Fibroblast of upper back skin (primary cell): ENCODE measurements at regions not wholly inside any gene's neighbourhood (a gene's known extent, or its start where the extent isn't known, plus 50 kb on each side); places are given as distances from the start of the nearest gene placed in this dataset.
A peak's percentile ranks its signal among the peaks of the same experiment; 100 is the strongest.

Experiments
- DNase-seq: peaks from one replicate; pipeline ENCODE4 v3.0.0-alpha.2; 2013

DNA sequence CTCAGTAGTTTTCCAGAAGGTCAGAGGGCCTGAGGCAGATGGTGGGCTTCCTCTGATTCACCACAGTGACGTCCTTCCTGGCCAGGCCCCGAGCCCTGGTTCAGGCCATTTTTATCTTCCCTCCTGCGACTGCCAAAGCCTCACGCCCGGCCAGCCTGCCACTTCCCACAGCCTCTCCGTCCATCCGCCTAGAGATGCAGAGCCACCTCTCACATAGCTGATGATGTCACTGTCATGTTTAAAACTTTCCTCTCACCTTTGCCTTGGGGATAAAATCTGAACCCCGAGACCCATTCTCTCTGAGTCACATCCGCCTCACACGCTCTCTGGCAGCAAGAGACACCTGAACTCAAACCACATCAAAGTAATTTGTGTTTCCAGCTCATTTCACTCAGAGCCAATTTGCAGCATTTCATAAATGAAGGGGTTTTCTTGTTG, 175.3 kb downstream of the QDPR start:
- no peak for DNase-seq

- DNase-seq = no peak
Observed at GRCh38 chr4:17336069-17336468, 175.8 kb downstream of the QDPR start.

GRCh38 chr4:17335371-17335770, 176.5 kb downstream of the QDPR start:
- no peak for DNase-seq

GRCh38 chr4:17332478-17332877, 179.4 kb downstream of the QDPR start:
- DNase-seq = no peak

- DNase-seq = no peak
Observed at GRCh38 chr4:17329046-17329445, 182.8 kb downstream of the QDPR start.

- DNase-seq = no peak
Observed at GRCh38 chr4:17328141-17328815, 183.6 kb downstream of the QDPR start.

- no peak for DNase-seq
Observed at GRCh38 chr4:17327591-17327990, 184.3 kb downstream of the QDPR start.

- DNase-seq = no peak
Observed at GRCh38 chr4:17326756-17327155, 185.1 kb downstream of the QDPR start.

DNA sequence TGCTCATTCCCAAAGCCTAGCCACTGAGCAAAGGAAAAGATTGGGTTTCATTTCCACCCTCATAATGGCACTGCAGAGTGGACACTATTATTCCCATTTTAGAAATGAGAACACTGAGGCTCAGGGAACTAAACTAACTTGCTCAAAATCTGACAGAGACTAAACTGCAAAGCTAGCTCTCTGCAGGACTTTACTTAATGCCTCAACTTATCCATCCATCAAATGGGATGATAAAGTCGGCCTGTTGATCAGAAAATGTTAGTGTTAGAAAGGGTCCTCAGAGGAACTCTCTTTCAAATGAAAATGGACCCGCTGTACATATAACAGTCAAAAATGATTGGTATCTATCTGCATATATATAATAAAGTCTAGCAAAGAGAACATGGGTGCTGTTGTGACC, 186.8 kb downstream of the QDPR start:
- DNase-seq = no peak

GRCh38 chr4:17324386-17324830, 187.5 kb downstream of the QDPR start:
- peak; percentile 68 for DNase-seq

DNA sequence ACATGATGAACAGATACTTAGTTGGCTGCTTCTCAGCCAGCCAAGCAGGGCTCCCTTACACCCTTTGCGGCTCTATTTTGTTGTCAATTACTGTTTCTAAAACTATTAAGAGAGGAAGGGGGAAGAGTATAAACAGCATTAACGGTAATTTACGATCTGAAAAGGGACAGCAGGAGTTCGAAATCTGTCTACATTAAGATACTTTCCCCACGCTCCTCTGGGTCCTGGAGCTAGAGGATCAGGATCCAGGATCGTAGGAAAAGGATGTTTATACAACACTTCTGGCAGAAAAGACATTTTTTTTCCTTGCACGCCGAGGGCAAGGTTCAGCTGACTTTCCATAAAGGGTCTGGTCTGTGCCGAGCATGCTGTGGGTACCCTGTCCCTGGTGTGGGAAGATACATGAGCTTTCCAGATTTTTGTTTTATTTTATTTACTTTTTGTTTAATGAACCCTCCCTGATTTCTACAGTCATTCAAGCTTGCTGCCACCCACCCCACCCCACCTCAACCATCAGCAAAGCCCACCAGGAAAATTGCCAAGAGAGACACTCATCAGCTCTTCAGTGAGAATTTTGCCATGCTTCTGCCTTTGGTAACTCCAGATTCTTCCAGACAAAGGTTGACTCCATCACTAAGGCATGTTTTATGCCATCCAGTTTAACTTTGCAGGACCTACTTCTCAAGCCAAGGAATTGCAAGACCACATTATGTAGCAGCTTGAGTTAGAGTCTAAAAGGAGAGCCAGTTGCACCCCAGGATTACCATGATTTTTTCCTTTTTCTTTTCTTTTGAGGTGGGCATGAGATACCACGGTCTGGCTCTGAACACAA, 188.1 kb downstream of the QDPR start:
- peak; percentile 46 for DNase-seq

- no peak for DNase-seq
Observed at GRCh38 chr4:17322514-17322913, 189.4 kb downstream of the QDPR start.

DNA sequence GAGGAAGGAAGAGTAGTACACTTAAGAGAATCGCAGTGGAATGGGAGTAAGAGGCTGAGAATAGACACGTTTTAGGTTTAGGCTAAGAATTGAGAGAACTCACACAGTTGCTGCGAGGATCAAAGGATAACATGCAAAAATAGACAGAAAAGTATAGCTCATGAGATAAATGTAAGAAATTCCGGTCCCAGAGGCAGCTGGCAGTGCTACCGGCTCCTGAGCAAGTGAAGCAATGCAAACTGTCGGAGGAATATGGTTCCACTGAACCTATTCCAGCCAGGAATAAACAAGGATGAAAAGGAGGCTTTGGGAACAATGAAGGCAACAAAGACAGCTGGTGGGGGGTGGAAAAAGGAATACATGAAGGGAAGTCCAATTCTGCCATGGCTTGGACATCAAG, 191.8 kb downstream of the QDPR start:
- DNase-seq = no peak

- DNase-seq = no peak
Observed at GRCh38 chr4:17317526-17317925, 194.4 kb downstream of the QDPR start.

- peak; percentile 58 for DNase-seq
Observed at GRCh38 chr4:17316566-17316965, 195.3 kb downstream of the QDPR start.

DNA sequence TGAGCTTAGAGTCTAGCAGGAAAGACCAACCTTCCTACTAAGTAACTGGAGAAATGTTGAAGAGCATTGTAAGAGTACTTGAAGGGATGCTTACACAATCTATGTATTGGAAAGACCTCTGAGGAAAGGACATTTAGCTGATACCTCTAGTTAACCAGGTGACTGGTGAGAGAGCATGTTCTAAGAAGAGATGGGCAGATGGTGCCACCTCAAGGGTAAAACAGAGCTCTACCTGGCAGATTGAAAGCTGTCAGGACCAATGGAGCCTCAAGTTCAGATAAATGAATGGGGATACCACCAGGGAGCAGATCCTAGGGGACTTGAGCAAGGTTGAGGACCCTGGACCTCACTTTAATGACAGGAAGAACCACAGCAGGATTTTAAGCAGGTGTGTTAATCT, 196.4 kb downstream of the QDPR start:
- no peak for DNase-seq

DNA sequence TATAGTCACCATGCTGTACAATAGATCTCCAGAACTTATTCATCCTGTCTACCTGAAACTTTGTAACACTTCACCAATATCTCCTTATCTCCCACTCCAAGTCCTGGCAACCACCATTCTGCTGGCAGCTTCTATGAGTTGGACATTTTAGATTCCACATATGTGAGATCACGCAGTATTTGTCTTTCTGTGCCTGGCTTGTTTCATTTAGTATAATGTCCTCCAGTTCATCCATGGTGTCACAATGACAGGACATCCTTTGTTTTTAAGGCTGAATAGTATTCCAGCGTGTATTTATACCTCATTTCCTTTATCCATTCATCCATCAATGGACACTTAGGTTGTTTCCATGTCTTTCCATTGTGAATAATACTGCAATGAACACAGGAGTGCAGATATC, 198.7 kb downstream of the QDPR start:
- no peak for DNase-seq

DNA sequence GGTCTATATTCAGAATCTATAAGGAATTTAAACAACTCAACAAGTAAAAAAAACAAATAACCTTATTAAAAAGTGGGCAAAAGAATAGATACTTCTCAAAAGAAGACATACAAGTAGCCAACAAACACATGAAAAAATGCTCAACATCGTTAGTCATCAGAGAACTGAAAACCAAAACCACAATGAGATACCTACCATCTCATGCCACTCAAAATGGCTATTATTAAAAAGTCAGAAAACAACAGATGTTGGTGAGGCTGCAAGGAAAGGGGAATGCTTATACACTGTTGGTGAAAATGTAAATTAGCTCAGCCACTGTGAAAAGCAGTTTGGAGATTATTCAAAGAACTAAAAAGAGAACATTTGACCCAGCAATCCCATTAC, 201.6 kb downstream of the QDPR start:
- peak; percentile 36 for DNase-seq

- DNase-seq = peak; percentile 29
Observed at GRCh38 chr4:17309567-17310268, 202.2 kb downstream of the QDPR start.

DNA sequence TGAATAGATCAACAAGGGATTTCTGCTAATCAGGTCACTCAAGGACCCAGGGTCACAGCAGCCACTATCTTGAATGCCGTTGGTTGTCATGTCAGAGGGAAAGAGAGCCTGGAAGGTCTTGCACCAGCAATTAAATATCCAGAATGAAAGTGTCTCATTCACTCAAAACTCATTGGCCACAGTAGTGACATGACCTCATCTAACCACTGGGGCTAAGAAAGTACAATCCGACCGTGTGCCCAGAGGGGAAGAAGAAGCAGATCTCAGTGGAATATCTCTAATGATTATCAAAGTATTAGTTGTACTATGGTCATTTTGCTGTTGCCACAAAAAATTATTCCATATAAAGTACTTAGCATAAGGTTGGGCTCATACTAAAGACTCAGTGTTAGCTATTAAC, 210.0 kb downstream of the QDPR start:
- DNase-seq = no peak

DNA sequence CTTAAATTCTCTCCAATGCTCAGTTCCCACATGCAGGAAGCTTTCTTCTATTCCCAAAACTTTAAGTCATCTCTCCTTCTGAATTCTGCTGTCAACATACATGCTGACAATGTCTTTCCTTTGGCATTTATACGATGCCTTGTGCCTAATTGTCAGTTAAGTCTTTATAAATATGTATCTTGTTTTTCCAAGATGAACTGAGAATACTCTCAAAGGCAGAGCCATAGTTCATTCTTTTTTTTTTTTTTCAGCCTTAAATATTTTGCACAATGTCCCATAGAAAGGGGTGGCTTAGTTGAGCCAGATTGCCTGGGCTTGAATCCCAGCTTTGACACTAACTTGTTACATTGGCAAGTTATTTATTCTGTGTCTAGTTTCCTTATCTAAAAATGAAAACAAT, 210.6 kb downstream of the QDPR start:
- no peak for DNase-seq

GRCh38 chr4:17296921-17297890, 214.7 kb downstream of the QDPR start:
- DNase-seq = no peak

DNA sequence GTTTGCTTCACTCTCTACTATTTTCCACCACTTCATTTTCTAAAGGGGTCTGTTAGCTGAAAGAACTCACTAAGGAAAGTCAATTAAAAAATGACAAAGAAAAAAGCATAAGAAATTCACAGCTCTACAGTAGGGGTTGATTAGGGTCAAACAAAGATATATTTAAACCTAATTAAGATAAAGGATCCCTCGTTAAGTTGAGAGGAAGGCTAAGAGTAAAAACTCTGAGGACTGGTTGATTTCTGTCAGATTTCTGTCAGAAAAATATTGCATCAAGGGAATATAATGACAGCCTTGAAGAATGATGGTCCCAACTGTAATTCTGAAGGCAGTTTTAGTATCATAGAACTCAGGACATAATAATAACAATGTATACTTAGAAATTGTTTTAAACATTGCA, 218.0 kb downstream of the QDPR start:
- DNase-seq = no peak
